ENCODE measurements at regions not wholly inside any gene's neighbourhood (a gene's known extent, or its start where the extent isn't known, plus 50 kb on each side); places are given as distances from the start of the nearest gene placed in this dataset.

DNA sequence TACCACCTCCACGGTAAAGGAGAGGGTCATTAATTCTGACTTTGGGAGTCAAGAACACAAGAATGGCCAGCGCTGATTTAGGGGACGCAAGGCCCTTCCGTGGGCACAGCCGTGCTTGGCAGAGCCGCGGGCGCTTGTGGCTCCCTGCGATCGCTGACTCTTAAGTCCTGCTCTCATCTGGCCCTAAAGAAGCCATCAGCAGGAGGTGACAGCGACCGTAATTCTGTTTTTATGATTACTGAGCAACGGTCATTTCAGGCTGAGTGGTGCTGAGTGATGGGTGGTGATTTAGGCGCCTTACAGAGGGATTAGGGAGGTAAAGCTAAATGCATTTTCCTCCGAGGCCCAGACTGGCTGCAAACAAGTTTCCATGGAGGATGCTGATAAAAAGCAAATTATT lies 364.6 kb upstream of the SULF2 start:
- DNase-seq (ENCODE audit: low read depth in 1 of 2, low spot score in 1 of 2) = no peak
- H3K4me3 ChIP-seq (replicated peaks; ENCODE audit: insufficient read depth, low read length) = no peak overlapping the region
- no peak overlapping the region for H3K27ac ChIP-seq (replicated peaks)
- no peak for TF ChIP-seq POLR2AphosphoS5 (IDR thresholded peaks at IDR 0.05; ENCODE audit: low read depth)
- no peak for TF ChIP-seq GABPA (IDR thresholded peaks at IDR 0.05; ENCODE audit: low read depth)
- TF ChIP-seq, protein P1, sequence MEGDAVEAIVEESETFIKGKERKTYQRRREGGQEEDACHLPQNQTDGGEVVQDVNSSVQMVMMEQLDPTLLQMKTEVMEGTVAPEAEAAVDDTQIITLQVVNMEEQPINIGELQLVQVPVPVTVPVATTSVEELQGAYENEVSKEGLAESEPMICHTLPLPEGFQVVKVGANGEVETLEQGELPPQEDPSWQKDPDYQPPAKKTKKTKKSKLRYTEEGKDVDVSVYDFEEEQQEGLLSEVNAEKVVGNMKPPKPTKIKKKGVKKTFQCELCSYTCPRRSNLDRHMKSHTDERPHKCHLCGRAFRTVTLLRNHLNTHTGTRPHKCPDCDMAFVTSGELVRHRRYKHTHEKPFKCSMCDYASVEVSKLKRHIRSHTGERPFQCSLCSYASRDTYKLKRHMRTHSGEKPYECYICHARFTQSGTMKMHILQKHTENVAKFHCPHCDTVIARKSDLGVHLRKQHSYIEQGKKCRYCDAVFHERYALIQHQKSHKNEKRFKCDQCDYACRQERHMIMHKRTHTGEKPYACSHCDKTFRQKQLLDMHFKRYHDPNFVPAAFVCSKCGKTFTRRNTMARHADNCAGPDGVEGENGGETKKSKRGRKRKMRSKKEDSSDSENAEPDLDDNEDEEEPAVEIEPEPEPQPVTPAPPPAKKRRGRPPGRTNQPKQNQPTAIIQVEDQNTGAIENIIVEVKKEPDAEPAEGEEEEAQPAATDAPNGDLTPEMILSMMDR (IDR thresholded peaks at IDR 0.05; ENCODE audit: insufficient read depth, low read length) = no peak
- no peak for TF ChIP-seq SPI1 (IDR thresholded peaks at IDR 0.05; ENCODE audit: borderline replicate concordance, low read depth)
- TF ChIP-seq REST (IDR thresholded peaks at IDR 0.05; ENCODE audit: insufficient replicate concordance, low read depth) = no peak
- no peaks in the 10 kb centered on the region for H3K27me3 ChIP-seq (ENCODE audit: insufficient read depth, poor library complexity, severe bottlenecking)

DNA sequence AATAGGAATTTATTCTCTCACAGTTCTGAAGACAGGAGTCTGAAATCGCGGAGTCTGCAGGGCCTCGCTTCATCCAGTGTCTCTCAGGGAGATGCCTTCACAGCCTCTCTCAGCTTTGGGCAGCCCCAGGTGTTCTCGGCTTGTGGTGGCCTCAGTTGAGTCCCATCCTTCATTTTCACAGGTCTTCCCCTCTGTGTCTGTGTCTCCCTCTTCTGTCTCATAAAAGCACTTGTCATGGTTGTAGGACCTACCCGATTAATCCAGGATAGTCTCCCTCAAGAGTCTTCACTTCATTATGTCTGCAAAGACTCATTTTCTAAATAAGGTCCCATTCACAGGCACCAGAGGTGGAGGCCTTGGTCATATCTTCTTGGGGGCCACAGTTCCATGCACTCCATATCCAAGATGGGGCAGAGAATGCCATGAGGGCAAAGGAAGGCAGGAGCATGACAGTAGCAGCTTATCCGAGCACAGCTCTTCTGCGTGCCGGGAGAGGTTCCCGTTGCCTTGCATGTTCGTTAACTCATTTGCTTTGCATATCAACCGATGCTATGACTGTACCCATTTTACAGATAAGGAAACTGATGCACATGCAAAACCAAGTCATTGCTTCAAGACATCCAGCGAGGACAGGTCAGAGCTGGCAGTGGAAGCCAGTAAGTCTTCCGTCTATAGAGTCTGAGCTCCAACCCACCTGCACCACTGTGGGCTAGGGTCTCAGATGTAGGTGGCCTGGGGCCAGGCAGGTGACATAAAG lies 363.8 kb upstream of the SULF2 start:
- Histone ChIP-seq H3K4me3 (replicated peaks; ENCODE audit: insufficient read depth, low read length) (no peak overlapping the region), H3K27ac (replicated peaks) (no peak overlapping the region), H3K27me3 (ENCODE audit: insufficient read depth, poor library complexity, severe bottlenecking) (no peaks in the 10 kb centered on the region)
- TF ChIP-seq POLR2AphosphoS5 (IDR thresholded peaks at IDR 0.05; ENCODE audit: low read depth) = no peak
- TF ChIP-seq REST (IDR thresholded peaks at IDR 0.05; ENCODE audit: insufficient replicate concordance, low read depth) = no peak
- no peak for DNase-seq (ENCODE audit: low read depth in 1 of 2, low spot score in 1 of 2)

GRCh38 chr20:48148020-48148419 lies 362.7 kb upstream of the SULF2 start:
- TF ChIP-seq GABPA (IDR thresholded peaks at IDR 0.05; ENCODE audit: low read depth) (no peak), REST (IDR thresholded peaks at IDR 0.05; ENCODE audit: insufficient replicate concordance, low read depth) (no peak), POLR2AphosphoS5 (IDR thresholded peaks at IDR 0.05; ENCODE audit: low read depth) (no peak), SPI1 (IDR thresholded peaks at IDR 0.05; ENCODE audit: borderline replicate concordance, low read depth) (no peak)
- TF ChIP-seq, protein P1 (IDR thresholded peaks at IDR 0.05; ENCODE audit: insufficient read depth, low read length) = no peak

More at GRCh38 chr20:48148020-48148419, 362.7 kb upstream of the SULF2 start:
- H3K27ac ChIP-seq (replicated peaks) = no peak overlapping the region
- H3K4me3 ChIP-seq (replicated peaks; ENCODE audit: insufficient read depth, low read length) = no peak overlapping the region
- no peaks in the 10 kb centered on the region for H3K27me3 ChIP-seq (ENCODE audit: insufficient read depth, poor library complexity, severe bottlenecking)
- DNase-seq (ENCODE audit: low read depth in 1 of 2, low spot score in 1 of 2) = no peak
